HepG2 (cell line): ENCODE measurements at regions not wholly inside any gene's neighbourhood (a gene's known extent, or its start where the extent isn't known, plus 50 kb on each side); places are given as distances from the start of the nearest gene placed in this dataset.

Source experiments
- ATAC-seq: fragments of 200-7000 bp; cut with Tn5 transposase; 3 replicates; pipeline ENCODE4 v1.9.1; 2020; ENCODE audit warnings: mild to moderate bottlenecking, moderate library complexity
- BruUV-seq: library from RNA; stranded (reverse); fragments of 400-500 nt; replicated peaks from 2 replicates; lab custom pipeline; 2021; lab: Mats Ljungman, UMichigan
- CTCF ChIA-PET: fragments of 300-600 bp; formaldehyde crosslinking; extraction: SDS; loops from one replicate; lab custom pipeline; 2021; ENCODE audit warnings: low total read pairs, inconsistent platforms, low intra/inter-chr PET ratio; lab: Yijun Ruan, JAX
- POLR2A ChIA-PET: fragments of 350-600 bp; sonication (Branson Sonifier 250); formaldehyde crosslinking; loops from one replicate; lab custom pipeline; 2020; ENCODE audit warnings: antibody characterized with exemption, inconsistent platforms; lab: Yijun Ruan, JAX
- DNase-seq: peaks from one replicate; pipeline ENCODE4 v3.0.0-alpha.2; 2015; ENCODE audit warnings: low spot score
- FAIRE-seq: peaks from 3 replicates; lab custom pipeline; 2011; peaks lifted over from hg19 to GRCh38; lab: Jason Lieb, UNC
- H2AFZ ChIP-seq: one replicate; pipeline ENCODE4 v1.6.1; 2011; ENCODE audit warnings: low read length, inconsistent platforms
- H3K27ac ChIP-seq: fragments of 300-600 bp; 3 replicates; pipeline ENCODE4 v1.8.0; 2011; ENCODE audit warnings: mixed run types, mild to moderate bottlenecking, mixed read lengths, low read length, inconsistent platforms; ENCODE audit not compliant: insufficient read depth; ENCODE audit errors: extremely low read length
- H3K27me3 ChIP-seq, 2 experiments: fragments of 200-600 bp in 1 of 2; 2 replicates in 1 of 2; 3 replicates in 1 of 2; pipeline versions ENCODE4 v1.6.0 to v1.8.0; 2011; ENCODE audit warnings: low read length in 2 of 2, mild to moderate bottlenecking in 2 of 2, moderate library complexity in 2 of 2, inconsistent platforms in 1 of 2; ENCODE audit not compliant: insufficient read depth in 2 of 2, control insufficient read depth in 1 of 2
- H3K36me3 ChIP-seq, 2 experiments: fragments of 200-600 bp in 1 of 2; replicated peaks in 1 of 2; 2 replicates in 1 of 2; 3 replicates in 1 of 2; pipeline versions ENCODE4 v1.5.1 to v1.8.0; 2011; ENCODE audit warnings: low read length in 2 of 2, inconsistent platforms in 1 of 2; ENCODE audit not compliant: insufficient read depth in 2 of 2, control insufficient read depth in 1 of 2
- H3K4me1 ChIP-seq: 2 replicates; pipeline ENCODE4 v1.5.1; 2012; ENCODE audit warnings: low read length, inconsistent platforms; ENCODE audit not compliant: insufficient read depth
- H3K4me2 ChIP-seq: 2 replicates; pipeline ENCODE4 v1.6.0; 2011; ENCODE audit warnings: low read depth, low read length, inconsistent platforms
- H3K4me3 ChIP-seq, 3 experiments: fragments of 200-600 bp in 1 of 3; sonication (generic), shearing (Covaris generic) in 1 of 3; replicated peaks in 1 of 3; 2 replicates each; pipeline ENCODE4 v1.5.1; 2011 to 2016; ENCODE audit warnings: low read length in 3 of 3, inconsistent platforms in 2 of 3, low read depth in 2 of 3, mild to moderate bottlenecking in 2 of 3, control low read depth in 1 of 3, mixed read lengths in 1 of 3; ENCODE audit not compliant: insufficient read depth in 1 of 3
- H3K79me2 ChIP-seq: one replicate; pipeline ENCODE4 v1.6.1; 2011; ENCODE audit warnings: low read length, inconsistent platforms; ENCODE audit not compliant: insufficient read depth
- H3K9ac ChIP-seq: 2 replicates; pipeline ENCODE4 v1.6.0; 2011; ENCODE audit warnings: mild to moderate bottlenecking, low read depth, low read length, inconsistent platforms; ENCODE audit not compliant: insufficient read depth
- H3K9me3 ChIP-seq: 2 replicates; pipeline ENCODE4 v1.5.1; 2012; ENCODE audit warnings: mild to moderate bottlenecking, low read length
- H4K20me1 ChIP-seq: 2 replicates; pipeline ENCODE4 v1.6.0; 2011; ENCODE audit warnings: inconsistent platforms, mild to moderate bottlenecking, low read length, moderate library complexity; ENCODE audit not compliant: insufficient read depth
- ERF ChIP-seq: IDR thresholded peaks from 2 replicates; pipeline ENCODE4 v1.6.1; 2018; ENCODE audit warnings: missing biosample characterization, missing genetic modification reagents
- FOXM1 ChIP-seq: sonication (generic); formaldehyde crosslinking; IDR thresholded peaks from 2 replicates; pipeline ENCODE4 v1.5.0; 2020; ENCODE audit warnings: missing genetic modification reagents
- KDM5A ChIP-seq: fragments of 200-600 bp; sonication (generic); IDR thresholded peaks from 2 replicates; pipeline ENCODE4 v1.7.0; 2018; ENCODE audit warnings: antibody characterized with exemption, mild to moderate bottlenecking, low read length, borderline replicate concordance
- MNT ChIP-seq: fragments of 450-650 bp; IDR thresholded peaks from 2 replicates; pipeline ENCODE4 v1.6.1; 2016
- MTA3 ChIP-seq: sonication (generic); formaldehyde crosslinking; IDR thresholded peaks from 2 replicates; pipeline ENCODE4 v1.4.0; 2020; ENCODE audit warnings: missing genetic modification reagents
- PATZ1 ChIP-seq: sonication (generic); formaldehyde crosslinking; IDR thresholded peaks from 2 replicates; pipeline ENCODE4 v1.4.0; 2020; ENCODE audit warnings: missing genetic modification reagents
- REPIN1 ChIP-seq: sonication (generic); formaldehyde crosslinking; IDR thresholded peaks from 2 replicates; pipeline ENCODE4 v1.8.0; 2022; ENCODE audit warnings: missing genetic modification reagents, low read depth, mild to moderate bottlenecking, borderline replicate concordance
- RNF219 ChIP-seq: sonication (generic); formaldehyde crosslinking; IDR thresholded peaks from 2 replicates; pipeline ENCODE4 v1.5.0; 2020; ENCODE audit warnings: mild to moderate bottlenecking, missing genetic modification reagents
- TP53 ChIP-seq: sonication (generic); formaldehyde crosslinking; conservative IDR thresholded peaks from 2 replicates; pipeline ENCODE4 v1.4.0; 2020; ENCODE audit warnings: missing genetic modification reagents
- YEATS2 ChIP-seq: sonication (generic); formaldehyde crosslinking; IDR thresholded peaks from 2 replicates; pipeline ENCODE4 v1.4.0; 2020; ENCODE audit warnings: missing genetic modification reagents, borderline replicate concordance
- ZBTB39 ChIP-seq: sonication (generic); formaldehyde crosslinking; IDR thresholded peaks from 2 replicates; pipeline ENCODE4 v1.5.0; 2020; ENCODE audit warnings: missing genetic modification reagents
- ZMYM2 ChIP-seq: sonication (generic); formaldehyde crosslinking; IDR thresholded peaks from 2 replicates; pipeline ENCODE4 v1.8.0; 2022; ENCODE audit warnings: mild to moderate bottlenecking, missing genetic modification reagents
- ZNF143 ChIP-seq: sonication (generic); formaldehyde crosslinking; IDR thresholded peaks from 2 replicates; pipeline ENCODE4 v1.4.0; 2020; ENCODE audit warnings: missing genetic modification reagents
- ZNF563 ChIP-seq: sonication (generic); formaldehyde crosslinking; IDR thresholded peaks from 2 replicates; pipeline ENCODE4 v1.8.0; 2022; ENCODE audit warnings: mild to moderate bottlenecking, moderate library complexity, missing genetic modification reagents
- ZNF816 ChIP-seq: sonication (generic); formaldehyde crosslinking; IDR thresholded peaks from 2 replicates; pipeline ENCODE4 v1.8.0; 2022; ENCODE audit warnings: missing genetic modification reagents, mild to moderate bottlenecking, borderline replicate concordance
- WGBS: methylation state at CpG from one replicate; pipeline ENCODE4 v1.1.6; 2017; ENCODE audit warnings: low lambda C conversion rate; 5-methylcytosine and 5-hydroxymethylcytosine counted together
- in situ Hi-C: cut with HindIII; loops from 2 replicates; pipeline ENCODE4 v1.10.0; 2017; ENCODE audit warnings: low pct_unique_long_range_greater_than_20kb; ENCODE audit not compliant: extremely low pct_ligation_motif_present
- intact Hi-C: fragments of 100-400 bp; cut with micrococcal nuclease; formaldehyde crosslinking; loops from one replicate; pipeline ENCODE4 v1.10.0; 2022; ENCODE audit not compliant: unreplicated experiment
- TF ChIP-seq, protein P1 (sequence below): fragments of 450-650 bp; IDR thresholded peaks from 2 replicates; pipeline ENCODE4 v1.6.1; 2017

GRCh38 chr12:16881986-16882570 lies 276.1 kb upstream of the LMO3 start:
- Histone ChIP-seq H3K9ac (no peak overlapping the region), H3K4me2 (no peak overlapping the region), H3K27ac (no peak overlapping the region), H3K79me2 (no peaks in the 10 kb centered on the region), H3K4me1 (no peaks in the 10 kb centered on the region), H3K4me3 (no peak overlapping the region), H3K27me3 (no peaks in the 10 kb centered on the region; a peak in 1 of 5 replicates), H3K36me3 (no peaks in the 10 kb centered on the region), H4K20me1 (no peaks in the 10 kb centered on the region), H2AFZ (no peak overlapping the region), H3K9me3 (no peaks in the 10 kb centered on the region)
- ATAC-seq = no peak
- DNase-seq = no peak
- TF ChIP-seq, protein P1, sequence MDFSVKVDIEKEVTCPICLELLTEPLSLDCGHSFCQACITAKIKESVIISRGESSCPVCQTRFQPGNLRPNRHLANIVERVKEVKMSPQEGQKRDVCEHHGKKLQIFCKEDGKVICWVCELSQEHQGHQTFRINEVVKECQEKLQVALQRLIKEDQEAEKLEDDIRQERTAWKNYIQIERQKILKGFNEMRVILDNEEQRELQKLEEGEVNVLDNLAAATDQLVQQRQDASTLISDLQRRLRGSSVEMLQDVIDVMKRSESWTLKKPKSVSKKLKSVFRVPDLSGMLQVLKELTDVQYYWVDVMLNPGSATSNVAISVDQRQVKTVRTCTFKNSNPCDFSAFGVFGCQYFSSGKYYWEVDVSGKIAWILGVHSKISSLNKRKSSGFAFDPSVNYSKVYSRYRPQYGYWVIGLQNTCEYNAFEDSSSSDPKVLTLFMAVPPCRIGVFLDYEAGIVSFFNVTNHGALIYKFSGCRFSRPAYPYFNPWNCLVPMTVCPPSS = no peak
- no peak for TF ChIP-seq ZNF563 (CRISPR knock-in tag)
- no peak for TF ChIP-seq ZMYM2 (CRISPR knock-in tag)
- no peak for TF ChIP-seq REPIN1 (CRISPR knock-in tag)
- TF ChIP-seq MTA3 (CRISPR knock-in tag) = no peak
- no peak for TF ChIP-seq ERF (CRISPR knock-in tag)
- TF ChIP-seq MNT = no peak
- no peak for TF ChIP-seq TP53
- TF ChIP-seq KDM5A = no peak
- TF ChIP-seq PATZ1 = no peak
- TF ChIP-seq YEATS2 = no peak
- TF ChIP-seq ZBTB39 (CRISPR knock-in tag) = no peak
- no peak for TF ChIP-seq ZNF143 (CRISPR knock-in tag)
- TF ChIP-seq ZNF816 = no peak
- TF ChIP-seq RNF219 (CRISPR knock-in tag) = no peak
- TF ChIP-seq FOXM1 (CRISPR knock-in tag) = no peak
- ChIA-PET POLR2A (no interaction called here), CTCF (no interaction called here)
- in situ Hi-C loops (no loop called here), intact Hi-C loops (no loop called here)
- no TSS peak for BruUV-seq
- no peak for FAIRE-seq
- 48% methylated on average over 4 of the region's 4 CpGs for WGBS
